GM12892 (cell line): ENCODE measurements at regions not wholly inside any gene's neighbourhood (a gene's known extent, or its start where the extent isn't known, plus 50 kb on each side); places are given as distances from the start of the nearest gene placed in this dataset.

Source experiments
- POLR2A ChIP-seq: IDR thresholded peaks from 2 replicates; pipeline ENCODE4 v1.6.1; 2011; ENCODE audit warnings: low read depth, low read length, control low read depth
- POLR2AphosphoS5 ChIP-seq: IDR thresholded peaks from 2 replicates; pipeline ENCODE4 v1.6.1; 2011; ENCODE audit warnings: low read depth, low read length, control low read depth
- TAF1 ChIP-seq: IDR thresholded peaks from 2 replicates; pipeline ENCODE4 v1.6.1; 2011; ENCODE audit warnings: low read depth, mild to moderate bottlenecking, control low read depth, low read length, borderline replicate concordance

- TF ChIP-seq POLR2AphosphoS5 (no peak), TAF1 (no peak), POLR2A (no peak)
These were observed 57.5 kb upstream of the EPS8L3 start for GRCh38 chr1:109821221-109821669.
